ENCODE measurements at regions not wholly inside any gene's neighbourhood (a gene's known extent, or its start where the extent isn't known, plus 50 kb on each side); places are given as distances from the start of the nearest gene placed in this dataset.

- DNase-seq (ENCODE audit: low read depth in 2 of 2) = no peak
Measured at GRCh38 chr12:115708801-115709200, 568.7 kb downstream of the MED13L start.

- no peak for DNase-seq (ENCODE audit: low read depth in 2 of 2)
Measured at GRCh38 chr12:115700896-115701465, 576.5 kb downstream of the MED13L start.

- DNase-seq (ENCODE audit: low read depth in 2 of 2) = no peak
Measured at GRCh38 chr12:115700081-115700480, 577.4 kb downstream of the MED13L start.

GRCh38 chr12:115698257-115698656 lies 579.2 kb downstream of the MED13L start:
- DNase-seq (ENCODE audit: low read depth in 2 of 2) = no peak

- no peak for DNase-seq (ENCODE audit: low read depth in 2 of 2)
Measured at GRCh38 chr12:115697340-115697739, 580.2 kb downstream of the MED13L start.

- DNase-seq (ENCODE audit: low read depth in 2 of 2) = no peak
Measured at GRCh38 chr12:115694564-115694963, 582.9 kb downstream of the MED13L start.

- no peak for DNase-seq (ENCODE audit: low read depth in 2 of 2)
Measured at GRCh38 chr12:115693970-115694369, 583.5 kb downstream of the MED13L start.

- no peak for DNase-seq (ENCODE audit: low read depth in 2 of 2)
Measured at GRCh38 chr12:115691123-115691522, 586.4 kb downstream of the MED13L start.

GRCh38 chr12:115687094-115687493 lies 590.4 kb downstream of the MED13L start:
- no peak for DNase-seq (ENCODE audit: low read depth in 2 of 2)

GRCh38 chr12:115683240-115683780 lies 594.2 kb downstream of the MED13L start:
- no peak for DNase-seq (ENCODE audit: low read depth in 2 of 2)

GRCh38 chr12:115680967-115681366 lies 596.5 kb downstream of the MED13L start:
- DNase-seq (ENCODE audit: low read depth in 2 of 2) = no peak

GRCh38 chr12:115672506-115673080 lies 604.9 kb downstream of the MED13L start:
- no peak for DNase-seq (ENCODE audit: low read depth in 2 of 2)

GRCh38 chr12:115672086-115672485 lies 605.4 kb downstream of the MED13L start:
- no peak for DNase-seq (ENCODE audit: low read depth in 2 of 2)

GRCh38 chr12:115670869-115671268 lies 606.6 kb downstream of the MED13L start:
- no peak for DNase-seq (ENCODE audit: low read depth in 2 of 2)

GRCh38 chr12:115667116-115667515 lies 610.4 kb downstream of the MED13L start:
- no peak for DNase-seq (ENCODE audit: low read depth in 2 of 2)

- no peak for DNase-seq (ENCODE audit: low read depth in 2 of 2)
Measured at GRCh38 chr12:115666168-115666567, 611.3 kb downstream of the MED13L start.

- DNase-seq (ENCODE audit: low read depth in 2 of 2) = no peak
Measured at GRCh38 chr12:115661112-115661511, 616.4 kb downstream of the MED13L start.

- no peak for DNase-seq (ENCODE audit: low read depth in 2 of 2)
Measured at GRCh38 chr12:115660211-115660805, 617.2 kb downstream of the MED13L start.

- no peak for DNase-seq (ENCODE audit: low read depth in 2 of 2)
Measured at GRCh38 chr12:115659422-115659821, 618.1 kb downstream of the MED13L start.

GRCh38 chr12:115657081-115658013 lies 620.1 kb downstream of the MED13L start:
- DNase-seq (ENCODE audit: low read depth in 2 of 2) = no peak

- DNase-seq (ENCODE audit: low read depth in 2 of 2) = no peak
Measured at GRCh38 chr12:115650026-115650425, 627.5 kb downstream of the MED13L start.

- no peak for DNase-seq (ENCODE audit: low read depth in 2 of 2)
Measured at GRCh38 chr12:115648463-115648862, 629.0 kb downstream of the MED13L start.

Data from stimulated activated CD4-positive, alpha-beta T cell treated with anti-CD3 and anti-CD28 coated beads, Interleukin-15, amount 100 ng/mL, for 48 hours (primary cell).